Colonic mucosa (tissue), 4 donors: ENCODE measurements at regions not wholly inside any gene's neighbourhood (a gene's known extent, or its start where the extent isn't known, plus 50 kb on each side); places are given as distances from the start of the nearest gene placed in this dataset.

Source experiments
- DNase-seq: peaks from one replicate; pipeline ENCODE4 v3.0.0-alpha.2; 2020
- H3K27ac ChIP-seq: fragments of 200-600 bp; one replicate; pipeline ENCODE4 v1.8.0; 2021
- H3K27me3 ChIP-seq: fragments of 200-600 bp; one replicate; pipeline ENCODE4 v1.8.0; 2021
- H3K36me3 ChIP-seq: fragments of 200-600 bp; one replicate; pipeline ENCODE4 v1.8.0; 2021
- H3K4me1 ChIP-seq: fragments of 200-600 bp; one replicate; pipeline ENCODE4 v1.8.0; 2021; ENCODE audit warnings: mild to moderate bottlenecking
- H3K4me3 ChIP-seq: fragments of 200-600 bp; one replicate; pipeline ENCODE4 v1.8.0; 2021
- H3K9ac ChIP-seq, 2 donors: one replicate each; pipeline ENCODE4 v1.7.0; 2013; ENCODE audit warnings: control low read depth in 2 of 2, low read depth in 2 of 2, low read length in 2 of 2
- H3K9me3 ChIP-seq: fragments of 200-600 bp; one replicate; pipeline ENCODE4 v1.8.0; 2021
- intact Hi-C: fragments of 100-400 bp; cut with DNase I; formaldehyde crosslinking; loops from one replicate; pipeline ENCODE4 v1.14.1; 2022
- TF ChIP-seq, protein P1 (sequence below): fragments of 200-600 bp; IDR thresholded peaks from one replicate; pipeline ENCODE4 v1.8.0; 2022; ENCODE audit warnings: antibody characterized with exemption, mild to moderate bottlenecking
- donor health status: healthy.
- donor health status: DM: no; HTN: no; CAD: no.
- donor health status: DM: no; HTN: no; CAD: no.

DNA sequence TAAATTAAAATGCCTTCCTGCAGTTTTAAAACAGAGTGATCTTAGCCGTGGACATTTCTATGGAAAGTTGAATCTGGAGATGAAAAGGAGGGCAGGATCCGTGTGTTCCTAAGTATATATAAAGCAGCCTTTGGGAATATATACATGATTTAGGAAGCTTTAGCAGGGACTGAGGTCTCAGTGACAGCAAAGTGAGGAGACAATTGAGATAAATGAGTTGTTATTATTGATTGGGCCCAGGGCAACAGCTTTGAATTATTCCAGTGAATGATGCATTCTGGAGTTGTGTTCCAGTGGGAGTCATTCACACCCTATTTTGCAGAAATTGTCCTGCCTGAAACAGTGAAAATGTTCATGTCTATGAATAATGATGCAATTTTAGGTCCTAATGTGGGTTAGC is 281.4 kb downstream of the BCHE start:
- intact Hi-C loops: no loop called here
- no peak for DNase-seq
- Histone ChIP-seq H3K9me3 (no peaks in the 10 kb centered on the region), H3K9ac (no peak overlapping the region), H3K4me3 (no peak overlapping the region), H3K4me1 (no peaks in the 10 kb centered on the region), H3K27me3 (no peaks in the 10 kb centered on the region), H3K36me3 (no peaks in the 10 kb centered on the region), H3K27ac (no peak overlapping the region)
- TF ChIP-seq, protein P1, sequence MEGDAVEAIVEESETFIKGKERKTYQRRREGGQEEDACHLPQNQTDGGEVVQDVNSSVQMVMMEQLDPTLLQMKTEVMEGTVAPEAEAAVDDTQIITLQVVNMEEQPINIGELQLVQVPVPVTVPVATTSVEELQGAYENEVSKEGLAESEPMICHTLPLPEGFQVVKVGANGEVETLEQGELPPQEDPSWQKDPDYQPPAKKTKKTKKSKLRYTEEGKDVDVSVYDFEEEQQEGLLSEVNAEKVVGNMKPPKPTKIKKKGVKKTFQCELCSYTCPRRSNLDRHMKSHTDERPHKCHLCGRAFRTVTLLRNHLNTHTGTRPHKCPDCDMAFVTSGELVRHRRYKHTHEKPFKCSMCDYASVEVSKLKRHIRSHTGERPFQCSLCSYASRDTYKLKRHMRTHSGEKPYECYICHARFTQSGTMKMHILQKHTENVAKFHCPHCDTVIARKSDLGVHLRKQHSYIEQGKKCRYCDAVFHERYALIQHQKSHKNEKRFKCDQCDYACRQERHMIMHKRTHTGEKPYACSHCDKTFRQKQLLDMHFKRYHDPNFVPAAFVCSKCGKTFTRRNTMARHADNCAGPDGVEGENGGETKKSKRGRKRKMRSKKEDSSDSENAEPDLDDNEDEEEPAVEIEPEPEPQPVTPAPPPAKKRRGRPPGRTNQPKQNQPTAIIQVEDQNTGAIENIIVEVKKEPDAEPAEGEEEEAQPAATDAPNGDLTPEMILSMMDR: no peak

DNA sequence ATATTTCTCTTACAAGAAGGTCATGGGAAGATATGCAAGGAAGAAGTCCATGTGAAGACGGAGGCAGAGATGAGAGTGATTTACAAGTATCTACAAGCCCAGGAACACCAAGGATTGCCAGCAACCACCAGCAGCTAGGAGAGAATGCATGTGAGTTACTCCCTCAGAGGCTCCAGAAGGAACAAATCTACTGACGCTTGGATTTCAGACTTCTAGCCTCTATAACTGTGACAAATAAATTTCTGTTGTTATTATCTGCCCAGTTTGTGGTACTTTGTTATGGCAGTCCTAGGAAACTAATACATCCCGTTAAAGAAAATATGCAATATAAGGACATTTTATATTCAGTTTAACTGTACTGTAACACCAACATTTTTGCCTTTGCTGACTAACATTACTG is 283.9 kb downstream of the BCHE start:
- DNase-seq: no peak
- Histone ChIP-seq H3K27me3 (no peaks in the 10 kb centered on the region), H3K9ac (no peak overlapping the region), H3K4me1 (no peaks in the 10 kb centered on the region), H3K36me3 (no peaks in the 10 kb centered on the region), H3K4me3 (no peak overlapping the region), H3K9me3 (no peaks in the 10 kb centered on the region), H3K27ac (no peak overlapping the region)
- TF ChIP-seq, protein P1: no peak
- intact Hi-C loops: no loop called here

DNA sequence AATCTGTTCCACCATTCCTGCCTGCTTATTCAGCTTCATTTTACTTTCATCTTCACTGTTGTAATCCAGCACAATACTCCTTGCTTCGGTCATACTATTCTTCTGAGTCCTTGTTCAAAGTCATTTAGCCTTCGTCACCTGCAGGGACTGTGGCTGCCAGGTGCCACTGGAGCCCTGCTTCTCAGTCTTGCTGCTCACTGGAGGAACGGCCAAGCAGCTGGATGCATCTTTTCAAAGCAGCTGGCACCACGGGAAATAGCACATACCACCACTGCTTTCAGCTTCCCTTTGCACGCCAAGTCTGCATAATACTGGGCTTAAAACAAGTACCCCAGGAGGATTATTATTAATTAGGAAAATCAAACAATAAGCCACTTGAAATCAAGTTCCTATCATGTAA is 287.6 kb downstream of the BCHE start:
- Histone ChIP-seq H3K9me3 (no peaks in the 10 kb centered on the region), H3K4me3 (no peak overlapping the region), H3K27me3 (no peaks in the 10 kb centered on the region), H3K4me1 (no peaks in the 10 kb centered on the region), H3K9ac (no peak overlapping the region), H3K36me3 (no peaks in the 10 kb centered on the region), H3K27ac (no peak overlapping the region)
- TF ChIP-seq, protein P1: no peak
- intact Hi-C loops: no loop called here
- DNase-seq: no peak

DNA sequence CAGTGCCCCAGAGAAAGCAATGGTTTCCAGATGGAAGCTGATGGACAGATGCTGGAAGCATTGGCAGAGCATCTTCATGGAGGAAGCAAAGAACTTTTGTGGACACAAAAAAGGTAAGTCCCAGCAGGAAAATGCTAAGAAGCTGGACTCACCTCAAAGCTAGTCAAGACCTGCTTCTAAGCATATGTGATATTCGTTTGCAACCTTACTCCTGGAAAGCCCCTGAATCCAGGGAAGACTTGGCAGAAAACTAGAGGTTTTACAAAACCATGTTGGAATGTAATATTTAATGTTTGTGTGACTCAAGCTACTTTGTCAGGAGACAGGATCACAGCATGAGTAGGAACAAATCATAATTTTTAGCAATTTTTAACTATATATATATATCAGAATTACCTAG is 288.2 kb downstream of the BCHE start:
- Histone ChIP-seq H3K9me3 (no peaks in the 10 kb centered on the region), H3K27me3 (no peaks in the 10 kb centered on the region), H3K4me1 (no peaks in the 10 kb centered on the region), H3K27ac (no peak overlapping the region), H3K36me3 (no peaks in the 10 kb centered on the region), H3K4me3 (no peak overlapping the region), H3K9ac (no peak overlapping the region)
- intact Hi-C loops: no loop called here
- TF ChIP-seq, protein P1: no peak
- DNase-seq: no peak

DNA sequence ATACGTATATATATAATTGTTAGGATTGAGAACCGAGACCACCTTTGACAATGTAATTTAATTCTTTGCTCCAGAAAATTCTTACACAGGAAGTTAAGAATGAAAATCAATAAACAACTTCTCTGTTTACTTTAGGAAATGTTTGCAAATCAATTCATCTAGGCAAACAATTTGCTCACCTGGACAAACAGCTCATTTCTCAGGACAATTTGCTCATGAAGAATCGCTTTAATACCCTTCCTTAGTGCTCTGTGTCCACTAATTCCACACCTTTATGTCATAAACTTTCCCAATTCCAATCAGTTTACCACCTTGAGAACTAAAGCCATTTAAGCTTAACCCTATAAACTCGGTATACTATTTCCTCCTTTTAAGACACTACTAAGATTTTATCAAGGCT is 292.2 kb downstream of the BCHE start:
- TF ChIP-seq, protein P1: no peak
- Histone ChIP-seq H3K36me3 (no peaks in the 10 kb centered on the region), H3K9ac (no peak overlapping the region), H3K27ac (no peak overlapping the region), H3K27me3 (no peaks in the 10 kb centered on the region), H3K4me3 (no peak overlapping the region), H3K4me1 (no peaks in the 10 kb centered on the region), H3K9me3 (no peaks in the 10 kb centered on the region)
- no peak for DNase-seq
- intact Hi-C loops: no loop called here

DNA sequence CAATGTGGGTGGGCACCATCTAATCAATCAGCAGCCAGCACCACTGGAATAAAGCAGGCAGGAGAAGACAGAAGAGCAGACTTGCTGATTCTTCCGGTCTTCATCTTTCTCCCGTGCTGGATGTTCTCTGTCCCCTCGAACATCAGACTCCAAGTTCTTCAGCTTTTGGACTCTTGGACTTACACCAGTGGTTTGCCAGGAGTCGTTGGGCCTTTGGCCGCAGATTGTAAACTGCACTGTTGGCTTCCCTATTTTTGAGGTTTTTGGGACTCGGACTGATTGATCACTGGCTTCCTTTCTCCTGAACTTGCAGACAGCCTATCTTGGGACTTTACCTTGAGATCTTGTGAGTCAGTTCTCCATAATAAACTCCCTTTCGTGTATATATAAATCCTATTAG is 292.8 kb downstream of the BCHE start:
- H3K4me1 ChIP-seq: no peaks in the 10 kb centered on the region
- TF ChIP-seq, protein P1: no peak
- H3K27me3 ChIP-seq: no peaks in the 10 kb centered on the region
- intact Hi-C loops: no loop called here
- no peaks in the 10 kb centered on the region for H3K36me3 ChIP-seq
- no peaks in the 10 kb centered on the region for H3K9me3 ChIP-seq
- H3K27ac ChIP-seq: no peak overlapping the region
- H3K9ac ChIP-seq: no peak overlapping the region
- no peak overlapping the region for H3K4me3 ChIP-seq
- DNase-seq: no peak
